ELF-1 (cell line): ENCODE measurements at regions not wholly inside any gene's neighbourhood (a gene's known extent, or its start where the extent isn't known, plus 50 kb on each side); places are given as distances from the start of the nearest gene placed in this dataset.

ENCODE experiments used
- DNase-seq: peaks from one replicate; pipeline ENCODE4 v3.0.0-alpha.2; 2016; ENCODE audit warnings: low read depth, low spot score

DNA sequence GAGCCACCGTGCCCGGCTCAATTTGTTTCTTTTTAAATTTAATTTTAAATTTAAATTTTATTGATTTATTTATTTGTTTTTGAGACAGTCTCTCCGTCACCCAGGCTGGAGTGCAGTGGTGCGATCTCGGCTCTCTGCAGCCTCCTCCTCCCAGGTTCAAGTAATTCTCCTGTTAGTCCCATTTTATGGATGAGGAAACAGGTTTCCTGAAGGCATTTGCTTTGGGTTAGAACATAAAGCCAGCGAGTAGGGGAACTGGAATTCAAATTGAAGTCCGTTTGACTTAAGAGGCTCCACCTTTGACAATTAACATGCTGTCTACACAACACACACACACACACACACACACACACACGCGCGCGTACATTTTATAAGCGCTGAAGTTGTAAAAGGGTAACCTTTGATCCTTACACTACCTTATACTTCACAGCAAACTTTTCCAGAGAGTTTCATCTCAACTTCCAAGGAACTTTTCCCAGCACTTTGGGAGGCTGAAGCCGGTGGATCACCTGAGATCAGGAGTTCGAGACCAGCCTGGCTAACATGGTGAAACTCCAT is 232.0 kb downstream of the BCAS1 start:
- no peak for DNase-seq

DNA sequence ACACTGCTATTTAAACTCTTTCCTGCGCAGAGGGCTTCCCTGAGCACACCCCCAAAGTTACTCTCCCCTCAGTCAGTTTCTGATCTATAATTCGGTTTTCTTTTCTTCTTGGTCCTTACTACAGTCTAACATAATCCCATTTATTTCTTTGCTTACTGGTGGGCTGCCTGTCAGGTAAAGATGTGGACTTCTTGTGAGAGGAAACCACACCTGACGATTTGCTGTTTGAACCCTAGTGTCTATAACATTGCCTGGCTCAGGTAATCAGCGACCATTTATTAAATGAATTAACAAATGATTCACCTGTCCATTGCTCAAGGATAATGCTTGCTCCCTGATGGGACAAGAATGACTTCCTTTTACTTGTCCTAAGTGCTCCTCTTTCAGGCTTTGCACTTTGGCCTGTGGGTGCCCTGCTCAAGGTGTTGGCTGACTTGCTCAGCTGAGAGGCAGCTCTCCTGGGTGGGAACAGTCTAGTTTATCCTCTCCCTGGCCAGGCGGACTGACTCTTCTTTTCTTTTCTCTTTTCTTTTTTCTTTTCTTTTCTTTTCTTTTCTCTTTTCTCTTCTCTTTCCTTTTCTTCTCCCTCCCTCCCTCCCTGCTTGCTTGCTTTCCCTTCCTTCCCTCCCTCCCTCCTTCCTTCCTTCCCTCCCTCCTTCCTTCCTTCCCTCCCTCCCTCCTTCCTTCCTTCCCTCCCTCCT is 233.1 kb downstream of the BCAS1 start:
- no peak for DNase-seq

DNA sequence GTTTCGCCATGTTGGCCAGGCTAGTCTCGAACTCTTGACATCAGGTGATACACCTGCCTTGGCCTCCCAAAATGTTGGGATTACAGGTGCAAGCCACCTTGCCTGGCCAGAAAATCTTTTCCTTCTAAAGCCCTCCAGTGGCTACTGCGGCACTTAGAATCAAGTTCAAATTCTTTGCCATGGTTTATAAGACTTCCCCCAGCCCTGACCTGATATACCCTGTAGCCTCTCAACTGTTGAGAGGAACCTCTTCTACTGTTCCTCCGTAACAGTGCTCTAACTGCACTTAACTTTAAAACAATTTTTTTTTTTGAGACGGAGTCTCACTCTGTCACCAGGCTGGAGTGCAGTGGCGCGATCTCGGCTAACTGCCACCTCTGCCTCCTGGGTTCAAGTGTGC is 235.6 kb downstream of the BCAS1 start:
- DNase-seq, result no peak

DNA sequence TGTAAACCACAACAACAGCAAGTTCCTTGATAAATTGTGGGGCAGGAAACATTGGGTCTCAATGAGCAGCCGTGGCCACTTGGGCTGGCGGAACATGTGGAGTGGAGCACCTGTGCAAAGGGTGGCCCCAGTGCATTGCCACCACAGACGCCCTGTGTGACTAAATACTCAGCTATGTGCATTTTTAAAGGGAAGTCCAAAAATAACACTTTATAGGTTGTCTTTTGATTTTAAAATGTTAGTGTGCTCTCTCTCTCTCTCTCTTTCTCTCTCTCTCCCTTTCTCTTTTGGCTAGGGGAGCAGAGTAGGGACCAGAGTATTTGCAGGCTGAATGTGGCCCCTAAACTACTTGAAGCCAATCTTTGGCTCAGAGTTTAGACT is 236.3 kb downstream of the BCAS1 start:
- DNase-seq, result no peak

DNA sequence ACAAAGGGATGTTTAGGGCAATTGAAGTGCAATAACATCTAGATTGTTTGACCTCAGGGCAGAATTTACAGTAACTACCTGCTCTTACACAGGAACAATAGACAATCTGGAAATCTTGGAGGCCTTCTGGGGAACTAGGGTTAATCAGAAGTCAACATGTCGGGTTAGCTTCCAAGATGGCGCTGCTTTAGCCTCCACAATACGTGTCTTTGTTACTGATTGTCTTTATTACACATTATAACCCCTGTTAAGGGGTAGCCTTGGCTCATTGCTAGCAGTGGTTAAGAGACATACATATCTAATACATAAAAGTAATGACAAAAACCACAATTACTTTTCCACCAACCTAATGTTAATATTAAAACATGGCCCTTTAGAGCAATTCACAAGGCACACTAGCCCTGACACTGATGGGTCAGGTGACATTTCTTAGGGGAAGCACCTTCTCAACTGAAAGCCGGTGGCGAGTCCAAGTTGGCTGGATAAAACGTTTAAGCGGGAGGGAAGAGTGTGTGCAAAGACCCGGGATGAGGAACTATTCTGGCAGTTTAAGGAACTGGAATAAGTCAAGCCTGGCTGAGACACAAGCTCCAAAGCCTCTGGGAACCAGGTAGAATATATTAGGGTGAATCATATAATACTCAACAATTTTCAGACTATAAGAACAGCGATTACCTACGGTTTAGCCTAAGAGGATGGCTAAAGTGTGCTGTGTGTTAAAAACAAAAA is 236.9 kb downstream of the BCAS1 start:
- no peak for DNase-seq

DNA sequence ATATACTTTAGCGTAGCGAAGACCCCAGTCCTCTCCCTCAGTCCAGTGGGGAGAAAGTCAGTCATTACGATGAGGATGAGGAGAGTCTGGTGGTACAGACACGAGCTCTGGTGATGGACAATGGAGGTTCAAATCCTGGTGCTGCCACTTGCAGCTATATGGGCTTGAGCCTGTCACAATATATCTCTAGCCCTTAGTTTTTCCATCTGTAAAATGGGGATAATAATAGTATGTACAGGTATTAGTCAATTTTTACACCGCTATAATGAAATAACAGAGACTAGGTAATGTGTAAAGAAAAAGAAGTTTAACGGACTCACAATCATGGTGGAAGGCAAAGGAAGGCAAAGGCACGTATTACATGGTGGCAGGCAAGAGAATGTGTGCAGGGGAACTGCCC is 237.9 kb downstream of the BCAS1 start:
- DNase-seq, result no peak

DNA sequence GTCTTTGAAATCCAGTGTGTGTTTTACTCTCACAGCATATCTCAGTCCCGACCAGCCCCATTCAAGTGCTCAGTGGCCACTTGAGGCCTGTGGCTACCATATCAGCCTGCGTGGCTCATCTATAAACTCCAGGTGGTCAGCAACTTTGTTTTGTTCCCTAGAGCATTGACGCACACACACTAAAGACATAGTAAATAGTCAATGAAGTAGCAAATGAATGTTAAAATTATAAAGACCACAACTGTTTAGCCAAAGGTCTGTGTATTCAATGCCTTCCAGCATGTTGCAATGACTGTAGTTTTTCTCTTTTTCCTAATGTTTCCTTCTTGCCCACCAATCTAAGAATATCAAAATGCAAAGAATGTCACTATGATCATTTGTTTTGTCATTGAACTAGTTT is 238.2 kb upstream of the ZNF217 start:
- no peak for DNase-seq

DNA sequence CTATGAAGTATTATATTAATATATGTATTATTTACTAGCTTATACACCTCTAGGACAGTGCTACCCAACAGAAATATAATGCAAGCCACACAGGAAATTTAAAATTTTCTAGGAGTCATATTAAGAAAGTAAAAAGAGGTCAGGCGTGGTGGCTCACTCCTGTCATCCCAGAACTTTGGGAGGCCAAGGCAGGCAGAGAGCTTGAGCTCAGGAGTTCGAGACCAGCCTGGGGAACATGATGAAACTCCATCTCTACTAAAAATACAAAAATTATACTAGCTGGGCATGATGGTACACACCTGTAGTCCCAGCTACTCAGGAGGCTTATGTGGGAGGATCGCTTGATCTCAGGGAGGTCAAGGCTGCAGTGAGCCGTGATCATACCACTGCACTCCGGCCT is 237.6 kb upstream of the ZNF217 start:
- no peak for DNase-seq

DNA sequence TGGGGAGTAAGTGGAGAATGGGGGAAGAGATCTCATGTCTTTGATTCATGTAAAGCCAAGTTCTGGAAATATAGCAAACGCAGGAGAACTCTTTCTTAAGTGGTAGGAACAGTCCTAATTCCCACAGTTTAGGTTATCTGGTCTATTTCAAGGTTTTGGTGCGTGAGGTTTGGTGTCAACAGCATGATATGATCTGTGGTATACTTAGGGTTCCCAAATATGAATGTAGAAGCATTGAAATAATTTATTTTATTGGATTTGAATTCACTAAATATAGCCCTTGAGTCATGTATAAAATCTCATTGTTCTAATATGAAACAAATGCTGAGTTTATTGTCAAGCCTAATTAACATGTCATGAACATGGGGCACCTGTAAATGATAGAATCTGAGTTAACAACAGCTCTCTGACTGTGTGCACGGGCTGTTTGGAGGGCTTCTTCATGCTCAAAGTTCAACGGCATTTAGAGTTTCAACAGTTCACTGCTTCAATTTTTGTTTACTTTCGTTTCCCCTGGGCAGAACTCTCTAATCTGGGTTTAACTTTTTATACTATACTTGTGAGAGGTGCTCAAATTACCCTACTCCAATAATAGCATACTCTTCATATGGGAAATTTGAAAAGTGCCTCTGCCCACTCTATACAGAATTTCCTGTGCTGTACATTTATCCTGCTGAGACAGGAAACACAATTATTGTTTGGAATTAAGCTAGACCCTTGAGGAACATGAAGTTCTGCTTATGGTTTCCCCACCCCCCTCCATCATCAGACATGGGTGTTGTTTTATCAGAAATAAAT is 236.3 kb upstream of the ZNF217 start:
- no peak for DNase-seq

DNA sequence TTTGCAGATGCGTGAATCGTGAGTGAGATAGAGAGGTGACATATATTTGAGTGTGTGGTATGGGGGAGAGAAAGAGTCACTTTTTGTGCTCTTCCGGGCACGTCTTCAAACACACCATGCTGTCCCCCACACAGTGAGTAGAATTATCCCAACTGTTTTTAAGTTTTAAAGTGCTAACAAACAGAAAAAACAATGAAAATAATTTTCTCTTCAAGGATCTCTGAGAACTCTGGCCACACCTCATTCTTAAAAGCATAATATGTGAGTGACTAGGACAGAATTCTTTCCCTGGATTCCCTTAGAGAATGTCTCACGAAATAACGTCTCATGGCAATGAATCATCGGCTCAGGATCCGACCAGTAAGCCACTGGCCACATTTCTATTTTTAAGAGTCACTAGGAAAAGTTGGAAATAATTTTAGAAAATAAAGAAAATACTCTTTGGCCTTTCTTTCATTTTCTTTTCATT is 235.7 kb upstream of the ZNF217 start:
- peak; percentile 17 for DNase-seq

DNA sequence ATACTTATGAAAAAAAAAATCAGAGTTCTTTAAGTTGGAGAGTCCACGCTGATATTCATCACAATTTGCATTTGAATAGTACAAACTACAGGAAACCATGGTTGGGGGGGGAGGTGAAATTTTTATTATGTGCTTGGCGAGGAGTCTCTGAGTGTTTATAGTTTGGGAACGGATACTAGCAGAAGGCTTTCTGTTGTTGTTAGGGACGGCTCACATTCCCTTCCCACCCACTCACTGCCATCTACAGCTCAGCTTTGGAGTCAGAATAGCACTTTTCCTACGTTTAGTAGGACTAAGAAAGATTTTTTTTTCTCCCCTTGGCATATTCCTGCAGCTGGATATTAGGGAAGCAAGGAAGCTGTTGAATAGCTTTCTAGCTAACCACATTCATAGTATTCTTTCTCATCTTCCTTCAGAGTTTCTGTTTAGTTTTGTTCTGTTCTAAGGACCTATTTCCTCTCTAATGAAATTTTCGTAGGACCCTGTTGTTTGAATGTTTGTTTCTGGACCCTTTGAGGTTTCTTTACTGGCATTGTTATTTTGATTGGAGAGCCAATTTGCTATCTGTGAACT is 235.1 kb upstream of the ZNF217 start:
- peak; percentile 53 for DNase-seq

DNA sequence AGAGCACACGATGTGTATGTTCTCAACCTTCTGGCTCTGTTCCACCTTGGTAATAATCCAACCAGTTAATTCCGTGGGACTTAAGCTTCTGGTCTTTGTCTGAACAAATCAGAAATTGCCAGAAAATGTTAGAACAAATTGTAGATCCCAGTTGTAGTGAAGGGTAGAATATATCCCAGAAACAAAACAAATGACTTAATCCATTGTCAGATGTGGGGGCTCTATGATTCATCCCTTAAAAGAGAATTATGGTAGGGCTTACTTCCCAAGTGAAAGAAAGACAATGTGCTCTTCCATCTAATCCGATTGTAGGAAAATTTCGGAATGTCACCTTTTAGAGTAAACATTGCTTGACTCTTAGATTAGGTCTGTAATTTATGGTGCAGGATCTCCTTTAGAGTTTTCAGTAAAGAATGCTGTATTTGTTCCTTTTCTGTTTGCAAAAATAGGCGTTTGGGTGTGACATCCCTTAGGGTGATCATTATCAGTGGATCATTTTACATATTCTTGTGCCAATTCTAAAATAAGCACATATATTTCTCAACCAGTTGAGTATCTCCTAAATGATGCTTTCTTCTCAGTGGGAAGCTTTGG is 234.5 kb upstream of the ZNF217 start:
- no peak for DNase-seq

DNA sequence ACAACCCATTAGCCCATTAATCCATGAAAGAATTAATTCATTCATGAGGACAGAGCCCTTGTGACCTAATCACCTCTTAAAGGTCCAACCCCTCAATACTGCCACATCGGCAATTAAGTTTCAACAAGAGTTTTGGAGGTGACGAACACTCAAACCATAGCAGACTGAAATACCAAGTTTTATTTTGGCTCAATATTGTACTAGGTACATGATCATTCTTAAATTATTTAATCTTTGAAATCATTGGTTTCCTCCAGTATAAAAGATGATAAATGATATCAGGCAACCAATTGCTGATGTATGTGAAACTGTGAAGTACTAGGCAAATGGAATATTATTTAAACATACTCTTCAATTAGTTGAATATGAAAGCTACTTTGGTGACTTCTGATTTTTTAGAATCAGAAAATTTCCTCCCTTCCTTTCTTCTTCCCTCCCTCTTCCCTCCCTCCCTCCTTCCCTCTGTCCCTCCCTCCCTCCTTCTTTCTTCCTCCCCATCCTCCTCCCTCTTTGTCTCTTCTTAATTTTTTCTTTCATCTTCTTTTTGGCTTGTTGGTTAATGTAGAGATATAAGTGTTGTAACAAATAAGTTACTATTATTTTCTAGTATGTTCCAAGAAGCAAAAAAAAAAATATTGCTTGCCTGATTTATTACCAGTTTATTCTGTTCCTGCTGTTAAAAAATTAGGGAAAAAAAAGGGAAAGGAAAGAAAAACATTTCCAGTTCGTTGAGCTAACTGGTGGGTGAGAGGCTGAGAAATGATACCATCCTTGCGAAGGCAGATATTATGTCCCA is 233.9 kb upstream of the ZNF217 start:
- no peak for DNase-seq

DNA sequence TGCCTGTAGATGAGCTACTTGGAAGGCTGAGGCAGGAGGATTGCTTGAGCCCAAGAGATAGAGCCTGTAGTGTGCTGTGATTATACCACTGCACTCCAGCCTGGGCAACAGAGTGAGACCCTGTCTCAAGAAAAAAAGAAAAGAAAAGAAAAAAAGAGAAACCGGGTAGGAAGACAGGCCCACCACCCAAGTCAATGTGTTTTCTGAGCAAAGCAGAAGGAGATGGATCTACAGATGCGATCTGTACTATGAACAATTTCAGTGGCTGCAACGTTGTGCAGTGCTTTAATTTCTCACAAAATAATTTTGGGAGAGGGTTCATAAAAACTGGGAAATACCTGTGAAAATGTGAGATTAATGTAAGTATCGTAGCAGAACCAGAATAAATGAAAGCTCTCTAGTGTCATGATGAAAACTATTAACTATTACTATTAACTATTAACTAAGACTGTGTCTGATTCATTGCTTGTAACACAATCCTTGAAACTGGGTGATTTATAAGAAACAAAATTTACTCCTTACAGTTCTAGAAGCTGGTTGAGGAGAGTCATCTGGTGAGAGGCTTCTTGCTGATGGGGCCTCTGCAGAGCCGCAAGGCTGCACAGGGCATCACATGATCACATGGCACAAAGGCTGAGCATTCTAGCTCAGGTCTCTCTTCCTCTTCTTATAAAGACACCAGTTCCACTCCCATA is 233.1 kb upstream of the ZNF217 start:
- no peak for DNase-seq

DNA sequence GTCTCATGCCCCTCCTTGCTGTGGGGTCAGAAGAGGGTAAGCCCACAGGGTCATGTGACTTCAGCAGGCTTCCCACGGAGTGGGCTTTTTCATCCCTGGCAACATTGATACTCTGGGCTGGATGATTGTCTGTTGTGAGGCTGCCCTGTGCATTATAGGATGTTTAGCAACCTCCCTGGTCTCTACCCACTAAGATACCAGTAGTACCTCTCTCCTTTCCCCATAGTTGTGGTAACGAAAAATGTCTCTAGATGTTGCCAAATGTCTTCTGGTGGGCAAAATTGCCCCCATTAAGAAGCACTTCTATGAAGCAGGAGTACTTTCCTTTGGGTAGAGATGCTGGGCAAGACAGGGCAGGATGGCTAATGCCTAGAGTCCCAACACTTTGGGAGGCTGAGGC is 232.5 kb upstream of the ZNF217 start:
- no peak for DNase-seq

DNA sequence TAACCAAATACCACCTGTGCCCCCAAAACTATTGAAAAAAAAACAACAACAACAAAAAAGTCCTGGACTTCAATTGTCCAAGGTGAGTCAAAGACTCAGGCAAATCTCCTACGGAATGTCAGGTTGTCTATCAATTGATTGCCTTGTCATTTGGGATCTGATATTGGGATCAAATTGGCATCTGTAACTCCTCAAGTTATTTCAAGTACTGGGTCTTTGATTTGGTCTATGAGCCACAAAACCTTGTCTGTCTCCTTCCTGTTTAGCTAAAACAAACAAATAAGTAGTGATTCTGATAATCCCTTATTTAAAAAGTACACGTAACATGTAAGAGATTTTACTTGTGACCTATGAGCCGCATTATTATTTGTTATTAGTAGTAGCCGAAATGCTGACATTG is 231.6 kb upstream of the ZNF217 start:
- no peak for DNase-seq

DNA sequence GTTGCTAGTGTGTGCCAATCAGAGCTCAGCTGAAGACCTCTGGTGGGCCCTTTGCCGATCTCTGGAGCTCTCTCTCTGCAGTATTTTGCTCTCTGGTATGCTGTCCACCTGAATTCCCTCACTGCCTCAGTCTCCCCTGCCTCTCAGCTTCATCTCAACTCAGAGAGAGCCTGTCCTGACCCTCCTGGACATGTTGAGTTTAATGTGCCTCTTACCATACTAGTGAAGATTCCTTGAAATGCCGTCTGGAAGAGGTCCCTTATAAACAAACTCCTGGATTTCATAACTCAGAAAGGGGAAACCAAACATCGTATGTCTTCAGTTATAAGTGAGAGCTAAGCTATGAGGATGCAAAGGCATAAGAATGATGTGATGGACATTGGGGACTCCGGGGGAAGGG is 231.1 kb upstream of the ZNF217 start:
- no peak for DNase-seq

DNA sequence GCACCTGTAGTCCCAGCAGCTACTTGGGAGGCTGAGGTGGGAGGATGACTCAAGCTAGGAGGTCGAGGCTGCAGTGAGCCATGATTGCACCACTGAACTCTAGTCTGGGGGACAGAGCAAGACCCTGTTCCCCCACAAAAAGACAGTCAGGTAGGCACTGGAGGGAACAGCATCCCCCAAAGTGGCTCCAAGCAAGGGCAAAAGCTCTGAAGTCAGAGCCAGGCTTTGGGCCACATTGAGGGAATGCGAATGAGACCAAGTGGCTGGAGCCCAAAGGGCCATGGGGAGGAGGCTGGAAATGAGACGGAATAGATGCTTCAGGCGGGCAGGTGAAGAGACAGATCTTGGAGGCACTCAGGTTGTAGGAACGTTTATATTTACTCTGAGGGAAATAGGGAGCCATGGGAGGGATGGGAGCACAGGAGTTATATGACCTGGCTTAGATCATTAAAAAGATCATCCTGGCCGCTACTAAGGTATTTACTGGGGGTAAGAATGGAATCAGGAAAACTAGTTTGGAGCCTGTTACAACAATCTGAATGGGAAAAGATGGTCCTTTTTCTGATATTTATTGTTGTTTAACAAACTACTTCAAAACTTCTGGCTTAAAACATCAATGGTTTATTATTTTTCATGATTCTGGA is 229.6 kb upstream of the ZNF217 start:
- DNase-seq, result no peak

DNA sequence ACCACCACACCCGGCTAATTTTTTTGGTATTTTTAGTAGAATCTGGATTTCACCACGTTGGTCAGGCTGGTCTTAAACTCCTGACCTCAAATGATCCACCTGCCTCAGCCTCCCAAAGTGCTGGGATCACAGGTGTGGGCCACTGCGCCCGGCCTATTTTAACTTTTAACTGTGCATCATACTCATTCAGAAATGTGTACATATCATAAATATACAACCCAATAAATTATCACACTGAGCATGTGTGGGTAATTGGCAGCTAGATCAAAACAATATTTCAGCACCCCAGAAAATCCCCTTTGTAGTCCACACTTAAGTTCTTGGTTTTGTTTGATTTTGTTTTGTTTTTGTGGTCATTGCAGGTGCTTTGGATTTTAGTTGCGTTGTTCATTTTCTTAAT is 228.9 kb upstream of the ZNF217 start:
- no peak for DNase-seq
